GM23338 (cell line): ENCODE measurements at regions not wholly inside any gene's neighbourhood (a gene's known extent, or its start where the extent isn't known, plus 50 kb on each side); places are given as distances from the start of the nearest gene placed in this dataset.

Experiments used
- CTCF ChIP-seq, 2 experiments: fragments of 200-600 bp in 1 of 2; sonication (generic) in 1 of 2; conservative IDR thresholded peaks; 2 replicates each; pipeline versions ENCODE4 v1.5.1 to v1.6.1; 2016 to 2017; ENCODE audit warnings: antibody characterized with exemption in 2 of 2, low read depth in 2 of 2, mild to moderate bottlenecking in 2 of 2, moderate library complexity in 1 of 2
- ETS1 ChIP-seq: IDR thresholded peaks from 2 replicates; pipeline ENCODE4 v1.6.1; 2016; ENCODE audit warnings: antibody characterized with exemption
- ZNF331 ChIP-seq: fragments of 250-450 bp; sonication (Bioruptor Pico); IDR thresholded peaks from 2 replicates; pipeline ENCODE4 v1.5.0; 2020; ENCODE audit warnings: low read depth, mild to moderate bottlenecking, moderate library complexity
- TF ChIP-seq, protein P1 (sequence below): fragments of 250-450 bp; sonication (Bioruptor Pico); IDR thresholded peaks from 2 replicates; pipeline ENCODE4 v1.5.0; 2020; ENCODE audit warnings: mild to moderate bottlenecking, moderate library complexity

DNA sequence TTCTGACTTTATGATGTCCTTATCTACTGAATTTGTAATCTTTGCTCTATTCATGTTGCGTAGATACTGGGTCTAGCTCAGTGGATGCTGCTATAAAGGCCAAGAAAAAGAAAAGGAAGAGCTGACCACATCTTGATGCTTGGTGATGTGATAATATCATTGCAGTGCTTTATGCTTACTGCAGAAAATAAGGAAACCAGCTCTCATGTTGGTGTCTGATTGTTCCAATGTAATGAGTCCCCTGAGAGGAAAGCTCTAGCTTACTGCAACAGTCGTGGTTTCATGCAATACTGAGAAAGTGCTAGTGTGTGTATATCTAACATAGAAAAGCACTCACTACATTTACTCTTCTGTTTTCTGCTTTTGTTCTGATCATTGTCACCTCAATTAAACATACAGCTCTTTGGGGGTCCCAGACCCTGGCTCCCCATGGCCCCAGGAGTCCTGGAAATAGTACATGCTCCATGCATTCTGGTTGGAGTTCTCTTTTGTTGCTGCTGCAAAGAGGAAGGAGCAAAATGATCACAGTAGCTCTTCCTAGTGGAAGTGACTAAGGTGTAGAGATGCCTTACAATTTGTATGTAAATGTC is 338.8 kb downstream of the CYRIA start:
- TF ChIP-seq CTCF (conservative IDR thresholded peaks at IDR 0.05; ENCODE audit: low read depth in 2 of 2) (no peak), ETS1 (no peak), ZNF331 (CRISPR knock-in tag) (no peak)
- TF ChIP-seq, protein P1, sequence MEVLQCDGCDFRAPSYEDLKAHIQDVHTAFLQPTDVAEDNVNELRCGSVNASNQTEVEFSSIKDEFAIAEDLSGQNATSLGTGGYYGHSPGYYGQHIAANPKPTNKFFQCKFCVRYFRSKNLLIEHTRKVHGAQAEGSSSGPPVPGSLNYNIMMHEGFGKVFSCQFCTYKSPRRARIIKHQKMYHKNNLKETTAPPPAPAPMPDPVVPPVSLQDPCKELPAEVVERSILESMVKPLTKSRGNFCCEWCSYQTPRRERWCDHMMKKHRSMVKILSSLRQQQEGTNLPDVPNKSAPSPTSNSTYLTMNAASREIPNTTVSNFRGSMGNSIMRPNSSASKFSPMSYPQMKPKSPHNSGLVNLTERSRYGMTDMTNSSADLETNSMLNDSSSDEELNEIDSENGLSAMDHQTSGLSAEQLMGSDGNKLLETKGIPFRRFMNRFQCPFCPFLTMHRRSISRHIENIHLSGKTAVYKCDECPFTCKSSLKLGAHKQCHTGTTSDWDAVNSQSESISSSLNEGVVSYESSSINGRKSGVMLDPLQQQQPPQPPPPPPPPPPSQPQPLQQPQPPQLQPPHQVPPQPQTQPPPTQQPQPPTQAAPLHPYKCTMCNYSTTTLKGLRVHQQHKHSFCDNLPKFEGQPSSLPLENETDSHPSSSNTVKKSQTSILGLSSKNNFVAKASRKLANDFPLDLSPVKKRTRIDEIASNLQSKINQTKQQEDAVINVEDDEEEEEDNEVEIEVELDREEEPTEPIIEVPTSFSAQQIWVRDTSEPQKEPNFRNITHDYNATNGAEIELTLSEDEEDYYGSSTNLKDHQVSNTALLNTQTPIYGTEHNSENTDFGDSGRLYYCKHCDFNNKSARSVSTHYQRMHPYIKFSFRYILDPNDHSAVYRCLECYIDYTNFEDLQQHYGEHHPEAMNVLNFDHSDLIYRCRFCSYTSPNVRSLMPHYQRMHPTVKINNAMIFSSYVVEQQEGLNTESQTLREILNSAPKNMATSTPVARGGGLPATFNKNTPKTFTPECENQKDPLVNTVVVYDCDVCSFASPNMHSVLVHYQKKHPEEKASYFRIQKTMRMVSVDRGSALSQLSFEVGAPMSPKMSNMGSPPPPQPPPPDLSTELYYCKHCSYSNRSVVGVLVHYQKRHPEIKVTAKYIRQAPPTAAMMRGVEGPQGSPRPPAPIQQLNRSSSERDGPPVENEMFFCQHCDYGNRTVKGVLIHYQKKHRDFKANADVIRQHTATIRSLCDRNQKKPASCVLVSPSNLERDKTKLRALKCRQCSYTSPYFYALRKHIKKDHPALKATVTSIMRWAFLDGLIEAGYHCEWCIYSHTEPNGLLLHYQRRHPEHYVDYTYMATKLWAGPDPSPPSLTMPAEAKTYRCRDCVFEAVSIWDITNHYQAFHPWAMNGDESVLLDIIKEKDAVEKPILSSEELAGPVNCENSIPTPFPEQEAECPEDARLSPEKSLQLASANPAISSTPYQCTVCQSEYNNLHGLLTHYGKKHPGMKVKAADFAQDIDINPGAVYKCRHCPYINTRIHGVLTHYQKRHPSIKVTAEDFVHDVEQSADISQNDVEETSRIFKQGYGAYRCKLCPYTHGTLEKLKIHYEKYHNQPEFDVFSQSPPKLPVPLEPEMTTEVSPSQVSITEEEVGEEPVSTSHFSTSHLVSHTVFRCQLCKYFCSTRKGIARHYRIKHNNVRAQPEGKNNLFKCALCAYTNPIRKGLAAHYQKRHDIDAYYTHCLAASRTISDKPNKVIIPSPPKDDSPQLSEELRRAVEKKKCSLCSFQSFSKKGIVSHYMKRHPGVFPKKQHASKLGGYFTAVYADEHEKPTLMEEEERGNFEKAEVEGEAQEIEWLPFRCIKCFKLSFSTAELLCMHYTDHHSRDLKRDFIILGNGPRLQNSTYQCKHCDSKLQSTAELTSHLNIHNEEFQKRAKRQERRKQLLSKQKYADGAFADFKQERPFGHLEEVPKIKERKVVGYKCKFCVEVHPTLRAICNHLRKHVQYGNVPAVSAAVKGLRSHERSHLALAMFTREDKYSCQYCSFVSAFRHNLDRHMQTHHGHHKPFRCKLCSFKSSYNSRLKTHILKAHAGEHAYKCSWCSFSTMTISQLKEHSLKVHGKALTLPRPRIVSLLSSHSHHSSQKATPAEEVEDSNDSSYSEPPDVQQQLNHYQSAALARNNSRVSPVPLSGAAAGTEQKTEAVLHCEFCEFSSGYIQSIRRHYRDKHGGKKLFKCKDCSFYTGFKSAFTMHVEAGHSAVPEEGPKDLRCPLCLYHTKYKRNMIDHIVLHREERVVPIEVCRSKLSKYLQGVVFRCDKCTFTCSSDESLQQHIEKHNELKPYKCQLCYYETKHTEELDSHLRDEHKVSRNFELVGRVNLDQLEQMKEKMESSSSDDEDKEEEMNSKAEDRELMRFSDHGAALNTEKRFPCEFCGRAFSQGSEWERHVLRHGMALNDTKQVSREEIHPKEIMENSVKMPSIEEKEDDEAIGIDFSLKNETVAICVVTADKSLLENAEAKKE: no peak
